NAMALWA (cell line): ENCODE measurements at regions not wholly inside any gene's neighbourhood (a gene's known extent, or its start where the extent isn't known, plus 50 kb on each side); places are given as distances from the start of the nearest gene placed in this dataset.
"Not testable (repeated sequence)": the region's sequence is repeated elsewhere in the genome, so short reads cannot be mapped to it uniquely, and the experiment has no call there.

Experiments used
- DNase-seq: peaks from one replicate; pipeline ENCODE4 v3.0.0-alpha.2; 2015; ENCODE audit warnings: low spot score

GRCh38 chr4:18442957-18443356 is 421.4 kb upstream of the LCORL start:
- no peak for DNase-seq

GRCh38 chr4:18441676-18442075 is 420.1 kb upstream of the LCORL start:
- DNase-seq: no peak

GRCh38 chr4:18441203-18441590 is 419.6 kb upstream of the LCORL start:
- no peak for DNase-seq

GRCh38 chr4:18440527-18441202 is 419.1 kb upstream of the LCORL start:
- DNase-seq: no peak

GRCh38 chr4:18439311-18439710 is 417.8 kb upstream of the LCORL start:
- DNase-seq: no peak

GRCh38 chr4:18435781-18436180 is 414.2 kb upstream of the LCORL start:
- DNase-seq: no peak

GRCh38 chr4:18422685-18423084 is 401.1 kb upstream of the LCORL start:
- DNase-seq: no peak

GRCh38 chr4:18421519-18421918 is 400.0 kb upstream of the LCORL start:
- DNase-seq: no peak

- no peak for DNase-seq
Measured at GRCh38 chr4:18419780-18420179, 398.2 kb upstream of the LCORL start.

GRCh38 chr4:18418195-18418898 is 396.8 kb upstream of the LCORL start:
- DNase-seq: not testable (repeated sequence)

GRCh38 chr4:18417651-18418050 is 396.1 kb upstream of the LCORL start:
- not testable (repeated sequence) for DNase-seq

GRCh38 chr4:18406264-18406663 is 384.7 kb upstream of the LCORL start:
- no peak for DNase-seq

GRCh38 chr4:18405054-18405453 is 383.5 kb upstream of the LCORL start:
- DNase-seq: no peak

- no peak for DNase-seq
Measured at GRCh38 chr4:18404642-18405041, 383.1 kb upstream of the LCORL start.

- DNase-seq: no peak
Measured at GRCh38 chr4:18403327-18403726, 381.8 kb upstream of the LCORL start.

- DNase-seq: no peak
Measured at GRCh38 chr4:18401868-18402267, 380.3 kb upstream of the LCORL start.

- DNase-seq: no peak
Measured at GRCh38 chr4:18401425-18401824, 379.9 kb upstream of the LCORL start.

- DNase-seq: no peak
Measured at GRCh38 chr4:18398661-18399060, 377.1 kb upstream of the LCORL start.

GRCh38 chr4:18397681-18398390 is 376.3 kb upstream of the LCORL start:
- DNase-seq: no peak

GRCh38 chr4:18394656-18395055 is 373.1 kb upstream of the LCORL start:
- DNase-seq: no peak

GRCh38 chr4:18391354-18391728 is 369.8 kb upstream of the LCORL start:
- DNase-seq: no peak

- DNase-seq: no peak
Measured at GRCh38 chr4:18390655-18391353, 369.2 kb upstream of the LCORL start.

GRCh38 chr4:18389115-18389514 is 367.6 kb upstream of the LCORL start:
- DNase-seq: no peak
